ENCODE measurements at regions not wholly inside any gene's neighbourhood (a gene's known extent, or its start where the extent isn't known, plus 50 kb on each side); places are given as distances from the start of the nearest gene placed in this dataset.

DNA sequence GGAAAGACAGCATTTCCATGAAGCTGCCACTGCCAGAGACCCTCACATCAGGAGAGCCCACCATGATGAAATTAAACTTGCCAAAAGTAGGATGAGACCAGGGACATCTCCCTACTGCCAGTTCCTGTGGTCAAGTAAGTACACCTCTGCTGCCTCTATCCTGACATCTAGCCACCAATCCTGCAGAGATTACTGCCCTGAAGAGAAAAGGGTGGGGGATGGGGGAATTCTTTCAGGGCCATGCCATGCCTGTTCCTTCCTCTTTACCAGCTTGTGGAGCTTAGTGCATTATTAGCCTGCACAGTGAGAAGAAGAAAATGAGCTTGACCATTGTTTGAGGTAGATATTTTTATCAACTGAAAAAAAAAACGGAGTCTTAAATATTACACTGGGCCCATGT lies 397.2 kb upstream of the CDH2 start:
- TF ChIP-seq, protein P1, sequence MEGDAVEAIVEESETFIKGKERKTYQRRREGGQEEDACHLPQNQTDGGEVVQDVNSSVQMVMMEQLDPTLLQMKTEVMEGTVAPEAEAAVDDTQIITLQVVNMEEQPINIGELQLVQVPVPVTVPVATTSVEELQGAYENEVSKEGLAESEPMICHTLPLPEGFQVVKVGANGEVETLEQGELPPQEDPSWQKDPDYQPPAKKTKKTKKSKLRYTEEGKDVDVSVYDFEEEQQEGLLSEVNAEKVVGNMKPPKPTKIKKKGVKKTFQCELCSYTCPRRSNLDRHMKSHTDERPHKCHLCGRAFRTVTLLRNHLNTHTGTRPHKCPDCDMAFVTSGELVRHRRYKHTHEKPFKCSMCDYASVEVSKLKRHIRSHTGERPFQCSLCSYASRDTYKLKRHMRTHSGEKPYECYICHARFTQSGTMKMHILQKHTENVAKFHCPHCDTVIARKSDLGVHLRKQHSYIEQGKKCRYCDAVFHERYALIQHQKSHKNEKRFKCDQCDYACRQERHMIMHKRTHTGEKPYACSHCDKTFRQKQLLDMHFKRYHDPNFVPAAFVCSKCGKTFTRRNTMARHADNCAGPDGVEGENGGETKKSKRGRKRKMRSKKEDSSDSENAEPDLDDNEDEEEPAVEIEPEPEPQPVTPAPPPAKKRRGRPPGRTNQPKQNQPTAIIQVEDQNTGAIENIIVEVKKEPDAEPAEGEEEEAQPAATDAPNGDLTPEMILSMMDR (IDR thresholded peaks at IDR 0.05), result no peak
- no peak for TF ChIP-seq ZFX (IDR thresholded peaks at IDR 0.05; ENCODE audit: borderline replicate concordance)
